ENCODE measurements at regions not wholly inside any gene's neighbourhood (a gene's known extent, or its start where the extent isn't known, plus 50 kb on each side); places are given as distances from the start of the nearest gene placed in this dataset.

- TF ChIP-seq, protein P1, sequence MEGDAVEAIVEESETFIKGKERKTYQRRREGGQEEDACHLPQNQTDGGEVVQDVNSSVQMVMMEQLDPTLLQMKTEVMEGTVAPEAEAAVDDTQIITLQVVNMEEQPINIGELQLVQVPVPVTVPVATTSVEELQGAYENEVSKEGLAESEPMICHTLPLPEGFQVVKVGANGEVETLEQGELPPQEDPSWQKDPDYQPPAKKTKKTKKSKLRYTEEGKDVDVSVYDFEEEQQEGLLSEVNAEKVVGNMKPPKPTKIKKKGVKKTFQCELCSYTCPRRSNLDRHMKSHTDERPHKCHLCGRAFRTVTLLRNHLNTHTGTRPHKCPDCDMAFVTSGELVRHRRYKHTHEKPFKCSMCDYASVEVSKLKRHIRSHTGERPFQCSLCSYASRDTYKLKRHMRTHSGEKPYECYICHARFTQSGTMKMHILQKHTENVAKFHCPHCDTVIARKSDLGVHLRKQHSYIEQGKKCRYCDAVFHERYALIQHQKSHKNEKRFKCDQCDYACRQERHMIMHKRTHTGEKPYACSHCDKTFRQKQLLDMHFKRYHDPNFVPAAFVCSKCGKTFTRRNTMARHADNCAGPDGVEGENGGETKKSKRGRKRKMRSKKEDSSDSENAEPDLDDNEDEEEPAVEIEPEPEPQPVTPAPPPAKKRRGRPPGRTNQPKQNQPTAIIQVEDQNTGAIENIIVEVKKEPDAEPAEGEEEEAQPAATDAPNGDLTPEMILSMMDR (IDR thresholded peaks at IDR 0.05; ENCODE audit: insufficient read depth, low read depth, low read length) = no peak
- TF ChIP-seq EZH2 (IDR thresholded peaks at IDR 0.05; ENCODE audit: insufficient read depth, low read length) = no peak
These were observed 805.3 kb downstream of the SATB2 start for GRCh38 chr2:198652461-198652860.
